A673 (cell line): ENCODE measurements at regions not wholly inside any gene's neighbourhood (a gene's known extent, or its start where the extent isn't known, plus 50 kb on each side); places are given as distances from the start of the nearest gene placed in this dataset.
"Not testable (repeated sequence)": the region's sequence is repeated elsewhere in the genome, so short reads cannot be mapped to it uniquely, and the experiment has no call there.

Source experiments
- BruUV-seq: library from RNA; stranded (reverse); fragments of 400-500 nt; replicated peaks from 2 replicates; lab custom pipeline; 2021; lab: Mats Ljungman, UMichigan
- CTCF ChIA-PET: fragments of 300-600 bp; sonication (Branson Sonifier 250); formaldehyde crosslinking; loops from one replicate; lab custom pipeline; 2022; ENCODE audit warnings: antibody characterized with exemption; lab: Charles Lee
- POLR2A ChIA-PET: fragments of 300-600 bp; sonication (Branson Sonifier 250); formaldehyde crosslinking; loops from one replicate; lab custom pipeline; 2022; ENCODE audit warnings: antibody characterized with exemption; ENCODE audit not compliant: low non-redundant PET; lab: Charles Lee
- DNase-seq: peaks from one replicate; pipeline ENCODE4 v3.0.0-alpha.2; 2015; ENCODE audit warnings: low spot score
- H3K27ac ChIP-seq: fragments of 200-600 bp; sonication (generic); 2 replicates; pipeline ENCODE4 v1.5.1; 2016; ENCODE audit warnings: mixed run types, low read depth, mild to moderate bottlenecking, mixed read lengths, antibody characterized with exemption, low read length; ENCODE audit not compliant: poor library complexity, severe bottlenecking
- H3K27me3 ChIP-seq: fragments of 200-600 bp; sonication (generic); replicated peaks from 2 replicates; pipeline ENCODE4 v1.6.1; 2017; ENCODE audit warnings: mixed run types, low read depth, mild to moderate bottlenecking, mixed read lengths, antibody characterized with exemption, low read length; ENCODE audit not compliant: insufficient read depth, poor library complexity
- H3K36me3 ChIP-seq: fragments of 200-600 bp; sonication (generic); 2 replicates; pipeline ENCODE4 v1.6.1; 2016; ENCODE audit warnings: mixed run types, mild to moderate bottlenecking, mixed read lengths, antibody characterized with exemption, low read length; ENCODE audit not compliant: insufficient read depth, poor library complexity, severe bottlenecking
- H3K4me1 ChIP-seq: fragments of 200-600 bp; sonication (generic); 2 replicates; pipeline ENCODE4 v1.6.1; 2017; ENCODE audit warnings: mixed run types, mild to moderate bottlenecking, mixed read lengths, antibody characterized with exemption, low read length; ENCODE audit not compliant: insufficient read depth, poor library complexity, severe bottlenecking
- H3K4me3 ChIP-seq: fragments of 200-600 bp; sonication (generic); 2 replicates; pipeline ENCODE4 v1.5.1; 2016; ENCODE audit warnings: low read depth, mixed run types, mild to moderate bottlenecking, mixed read lengths, low read length; ENCODE audit not compliant: poor library complexity, severe bottlenecking
- H3K9me3 ChIP-seq: fragments of 200-600 bp; sonication (generic); 2 replicates; pipeline ENCODE4 v1.6.1; 2016; ENCODE audit warnings: mixed run types, low read depth, mild to moderate bottlenecking, mixed read lengths, antibody characterized with exemption, low read length; ENCODE audit not compliant: poor library complexity, severe bottlenecking
- CTCF ChIP-seq: fragments of 300-800, 200-600 bp; sonication (generic); conservative IDR thresholded peaks from 2 replicates; pipeline ENCODE4 v1.5.1; 2017; ENCODE audit warnings: low read depth, mild to moderate bottlenecking, antibody characterized with exemption, low read length, moderate library complexity, mixed read lengths
- EZH2 ChIP-seq: fragments of 200-600 bp; sonication (generic); IDR thresholded peaks from 2 replicates; pipeline ENCODE4 v1.6.1; 2017; ENCODE audit warnings: borderline replicate concordance, low read depth, mild to moderate bottlenecking, mixed read lengths, antibody characterized with exemption, low read length; ENCODE audit not compliant: poor library complexity, severe bottlenecking
- intact Hi-C: fragments of 100-400 bp; cut with micrococcal nuclease; formaldehyde crosslinking; loops from one replicate; pipeline ENCODE4 v1.10.0; 2022; ENCODE audit not compliant: unreplicated experiment

- Histone ChIP-seq H3K4me1 (no peaks in the 10 kb centered on the region), H3K27me3 (no peaks in the 10 kb centered on the region), H3K36me3 (no peaks in the 10 kb centered on the region), H3K9me3 (no peaks in the 10 kb centered on the region), H3K4me3 (no peak overlapping the region), H3K27ac (no peak overlapping the region)
- no peak for DNase-seq
- POLR2A ChIA-PET: no interaction called here
- TF ChIP-seq EZH2 (no peak), CTCF (no peak)
- intact Hi-C loops: no loop called here
- CTCF ChIA-PET: no interaction called here
- BruUV-seq: no TSS peak
Observed at GRCh38 chr15:24269923-24270322, 405.7 kb upstream of the NPAP1 start.

GRCh38 chr15:24271496-24272244, 403.9 kb upstream of the NPAP1 start:
- H3K9me3 ChIP-seq, intact Hi-C loops, CTCF ChIA-PET, BruUV-seq, H3K27ac ChIP-seq, H3K36me3 ChIP-seq, POLR2A ChIA-PET, DNase-seq, H3K4me1 ChIP-seq, H3K4me3 ChIP-seq, H3K27me3 ChIP-seq: not testable (repeated sequence)

- no TSS peak for BruUV-seq
- no peaks in the 10 kb centered on the region for H3K4me1 ChIP-seq
- H3K27me3 ChIP-seq: no peaks in the 10 kb centered on the region
- H3K36me3 ChIP-seq: no peaks in the 10 kb centered on the region
- TF ChIP-seq CTCF (no peak), EZH2 (no peak)
- no peak for DNase-seq
- CTCF ChIA-PET: no interaction called here
- intact Hi-C loops: no loop called here
- H3K4me3 ChIP-seq: no peak overlapping the region
- H3K27ac ChIP-seq: no peak overlapping the region
- POLR2A ChIA-PET: no interaction called here
- H3K9me3 ChIP-seq: no peaks in the 10 kb centered on the region
Observed at GRCh38 chr15:24292837-24293236, 382.7 kb upstream of the NPAP1 start.

GRCh38 chr15:24300804-24301368, 374.7 kb upstream of the NPAP1 start:
- DNase-seq, H3K27me3 ChIP-seq, H3K9me3 ChIP-seq, H3K4me1 ChIP-seq, CTCF ChIA-PET, intact Hi-C loops, H3K27ac ChIP-seq, H3K4me3 ChIP-seq, BruUV-seq, H3K36me3 ChIP-seq, POLR2A ChIA-PET: not testable (repeated sequence)

GRCh38 chr15:24301999-24302398, 373.6 kb upstream of the NPAP1 start:
- POLR2A ChIA-PET, H3K27ac ChIP-seq, BruUV-seq, CTCF ChIA-PET, H3K27me3 ChIP-seq, H3K36me3 ChIP-seq, H3K4me3 ChIP-seq, intact Hi-C loops, H3K9me3 ChIP-seq, DNase-seq, H3K4me1 ChIP-seq: not testable (repeated sequence)

- POLR2A ChIA-PET, intact Hi-C loops, H3K4me3 ChIP-seq, H3K36me3 ChIP-seq, H3K4me1 ChIP-seq, BruUV-seq, CTCF ChIA-PET, H3K27me3 ChIP-seq, H3K9me3 ChIP-seq, DNase-seq, H3K27ac ChIP-seq: not testable (repeated sequence)
Observed at GRCh38 chr15:24304747-24305146, 370.8 kb upstream of the NPAP1 start.
